Hepatocyte (in vitro differentiated cells): ENCODE measurements at regions not wholly inside any gene's neighbourhood (a gene's known extent, or its start where the extent isn't known, plus 50 kb on each side); places are given as distances from the start of the nearest gene placed in this dataset.
A peak's percentile ranks its signal among the peaks of the same experiment; 100 is the strongest.

ENCODE experiments used
- DNase-seq: peaks from one replicate; pipeline ENCODE4 v3.0.0-alpha.2; 2016; ENCODE audit warnings: low spot score
- H2AFZ ChIP-seq: fragments of 200-600 bp; sonication (generic); 2 replicates; pipeline ENCODE4 v1.6.0; 2016; ENCODE audit warnings: antibody characterized with exemption, mild to moderate bottlenecking
- H3K27ac ChIP-seq: fragments of 200-600 bp; sonication (generic); 2 replicates; pipeline ENCODE4 v1.5.1; 2016; ENCODE audit warnings: mild to moderate bottlenecking
- H3K27me3 ChIP-seq: fragments of 200-600 bp; sonication (generic); 2 replicates; pipeline ENCODE4 v1.6.1; 2016
- H3K36me3 ChIP-seq: fragments of 200-600 bp; sonication (generic); replicated peaks from 2 replicates; pipeline ENCODE4 v1.5.1; 2016; ENCODE audit warnings: low read depth; ENCODE audit not compliant: insufficient read depth
- H3K4me1 ChIP-seq: fragments of 200-600 bp; sonication (generic); 2 replicates; pipeline ENCODE4 v1.5.1; 2016; ENCODE audit warnings: mild to moderate bottlenecking, moderate library complexity; ENCODE audit not compliant: insufficient read depth
- H3K4me2 ChIP-seq: fragments of 200-600 bp; sonication (generic); 2 replicates; pipeline ENCODE4 v1.6.0; 2016
- H3K4me3 ChIP-seq: fragments of 200-600 bp; sonication (generic); 2 replicates; pipeline ENCODE4 v1.5.1; 2016; ENCODE audit warnings: mild to moderate bottlenecking
- H3K79me2 ChIP-seq: fragments of 200-600 bp; sonication (generic); 2 replicates; pipeline ENCODE4 v1.6.0; 2017; ENCODE audit warnings: mild to moderate bottlenecking
- H3K9me2 ChIP-seq: fragments of 200-600 bp; sonication (generic); replicated peaks from 2 replicates; pipeline ENCODE4 v1.6.0; 2017; ENCODE audit warnings: mild to moderate bottlenecking; ENCODE audit not compliant: insufficient read depth
- H3K9me3 ChIP-seq: fragments of 200-600 bp; sonication (generic); 2 replicates; pipeline ENCODE4 v1.5.1; 2016; ENCODE audit warnings: low read depth, mild to moderate bottlenecking
- H4K20me1 ChIP-seq: fragments of 200-600 bp; sonication (generic); 2 replicates; pipeline ENCODE4 v1.6.0; 2016; ENCODE audit warnings: mild to moderate bottlenecking; ENCODE audit not compliant: insufficient read depth, poor library complexity, severe bottlenecking
- EZH2 ChIP-seq: fragments of 200-600 bp; sonication (generic); IDR thresholded peaks from 2 replicates; pipeline ENCODE4 v1.6.1; 2016; ENCODE audit warnings: antibody characterized with exemption, mild to moderate bottlenecking, borderline replicate concordance
- EZH2phosphoT487 ChIP-seq: fragments of 200-600 bp; sonication (generic); IDR thresholded peaks from one replicate; pipeline ENCODE4 v1.6.1; 2018; ENCODE audit warnings: antibody characterized with exemption, mild to moderate bottlenecking, low read depth, moderate library complexity; ENCODE audit not compliant: unreplicated experiment, severe bottlenecking
- WGBS: methylation state at CpG from one replicate; pipeline ENCODE4 v1.1.6; 2016; ENCODE audit warnings: low lambda C conversion rate; ENCODE audit errors: missing lambda C conversion rate; 5-methylcytosine and 5-hydroxymethylcytosine counted together
- TF ChIP-seq, protein P1 (sequence below): fragments of 200-600 bp; sonication (generic); IDR thresholded peaks from 2 replicates; pipeline ENCODE4 v1.5.1; 2016; ENCODE audit warnings: antibody characterized with exemption, mild to moderate bottlenecking; ENCODE audit not compliant: poor library complexity

DNA sequence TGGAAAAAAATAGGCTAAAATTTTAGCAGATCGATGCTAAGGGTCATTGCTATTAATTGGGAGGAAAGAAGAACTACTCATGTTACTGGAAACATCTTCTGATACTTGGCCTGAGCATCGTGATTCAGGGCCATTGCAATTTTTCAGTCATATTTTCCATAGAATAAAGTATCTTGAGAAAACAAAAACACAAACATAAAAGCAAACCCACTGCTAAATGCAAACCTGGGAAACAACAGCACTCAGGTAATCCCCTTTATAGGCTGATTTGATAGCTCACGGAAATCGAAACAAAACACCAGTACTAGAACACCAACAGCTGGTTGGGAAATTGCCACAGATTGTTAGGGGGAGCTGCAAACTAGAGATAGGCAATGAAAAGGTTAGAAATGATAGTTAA is 172.9 kb upstream of the ESRRG start:
- TF ChIP-seq, protein P1, sequence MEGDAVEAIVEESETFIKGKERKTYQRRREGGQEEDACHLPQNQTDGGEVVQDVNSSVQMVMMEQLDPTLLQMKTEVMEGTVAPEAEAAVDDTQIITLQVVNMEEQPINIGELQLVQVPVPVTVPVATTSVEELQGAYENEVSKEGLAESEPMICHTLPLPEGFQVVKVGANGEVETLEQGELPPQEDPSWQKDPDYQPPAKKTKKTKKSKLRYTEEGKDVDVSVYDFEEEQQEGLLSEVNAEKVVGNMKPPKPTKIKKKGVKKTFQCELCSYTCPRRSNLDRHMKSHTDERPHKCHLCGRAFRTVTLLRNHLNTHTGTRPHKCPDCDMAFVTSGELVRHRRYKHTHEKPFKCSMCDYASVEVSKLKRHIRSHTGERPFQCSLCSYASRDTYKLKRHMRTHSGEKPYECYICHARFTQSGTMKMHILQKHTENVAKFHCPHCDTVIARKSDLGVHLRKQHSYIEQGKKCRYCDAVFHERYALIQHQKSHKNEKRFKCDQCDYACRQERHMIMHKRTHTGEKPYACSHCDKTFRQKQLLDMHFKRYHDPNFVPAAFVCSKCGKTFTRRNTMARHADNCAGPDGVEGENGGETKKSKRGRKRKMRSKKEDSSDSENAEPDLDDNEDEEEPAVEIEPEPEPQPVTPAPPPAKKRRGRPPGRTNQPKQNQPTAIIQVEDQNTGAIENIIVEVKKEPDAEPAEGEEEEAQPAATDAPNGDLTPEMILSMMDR: no peak
- TF ChIP-seq EZH2 (no peak), EZH2phosphoT487 (no peak)
- Histone ChIP-seq H2AFZ (no peak overlapping the region), H4K20me1 (no peaks in the 10 kb centered on the region), H3K36me3 (no peaks in the 10 kb centered on the region), H3K4me3 (no peak overlapping the region), H3K27ac (no peak overlapping the region), H3K4me1 (no peaks in the 10 kb centered on the region), H3K4me2 (no peak overlapping the region), H3K9me3 (no peaks in the 10 kb centered on the region), H3K9me2 (no peaks in the 10 kb centered on the region), H3K27me3 (no peaks in the 10 kb centered on the region), H3K79me2 (no peaks in the 10 kb centered on the region)
- no peak for DNase-seq
- WGBS: 81% methylated on average over 4 of the region's 4 CpGs

DNA sequence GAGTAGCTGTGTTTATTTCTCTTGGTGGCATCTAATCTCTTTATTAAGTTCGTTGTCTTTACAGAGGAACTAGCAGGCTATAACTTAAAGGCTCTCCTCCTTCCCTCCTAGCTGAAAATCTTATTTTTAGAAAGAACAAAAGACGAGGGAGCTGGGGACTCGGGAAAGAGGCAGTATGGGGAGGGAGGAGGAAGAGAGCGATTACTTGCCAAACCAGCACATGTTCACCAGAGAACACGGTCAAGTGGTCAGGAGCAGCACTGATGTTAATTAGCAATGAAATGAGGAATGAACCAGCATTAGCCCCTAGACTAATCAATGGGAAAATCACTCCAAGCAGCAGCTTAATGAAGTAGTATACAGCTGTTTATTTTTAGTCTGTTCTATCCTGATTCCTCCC is 171.3 kb upstream of the ESRRG start:
- H4K20me1 ChIP-seq: no peaks in the 10 kb centered on the region
- 46% methylated on average over 5 of the region's 5 CpGs for WGBS
- no peak for TF ChIP-seq EZH2phosphoT487
- TF ChIP-seq, protein P1: no peak

DNA sequence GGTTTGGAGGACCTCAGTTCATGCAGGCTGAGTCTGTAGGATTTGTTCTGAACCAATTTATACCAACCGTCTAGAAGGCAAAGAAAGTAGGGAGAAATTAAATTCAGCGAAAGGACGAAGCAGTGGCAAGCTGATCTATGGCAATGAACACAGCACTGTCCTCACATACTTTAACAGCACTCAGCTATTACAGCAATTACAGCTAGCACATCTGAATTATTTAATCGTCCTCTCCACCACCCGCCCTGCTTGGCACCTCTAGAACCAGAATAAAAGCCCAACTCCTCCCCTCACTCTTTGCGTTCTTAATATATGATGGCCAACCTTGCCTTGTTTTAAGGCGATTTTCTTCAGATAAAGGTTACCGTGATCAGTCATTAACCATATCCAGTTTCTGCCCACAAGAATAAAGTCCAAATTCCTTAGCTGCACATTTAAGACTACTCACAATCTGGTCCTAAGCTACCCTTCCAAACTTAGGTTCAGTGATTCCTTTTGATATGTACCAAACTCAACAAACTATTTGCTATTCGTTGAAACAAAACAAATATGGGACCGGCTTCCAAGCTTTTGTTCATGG is 169.4 kb upstream of the ESRRG start:
- Histone ChIP-seq H3K9me2 (no peaks in the 10 kb centered on the region), H4K20me1 (no peaks in the 10 kb centered on the region), H3K79me2 (no peaks in the 10 kb centered on the region), H3K27ac (no peak overlapping the region), H3K4me2 (peak overlapping the region; percentile 43), H3K9me3 (no peaks in the 10 kb centered on the region), H3K27me3 (no peaks in the 10 kb centered on the region), H3K4me1 (no peaks in the 10 kb centered on the region), H2AFZ (peak overlapping the region; percentile 5), H3K36me3 (no peaks in the 10 kb centered on the region), H3K4me3 (no peak overlapping the region)
- DNase-seq: no peak
- TF ChIP-seq, protein P1: no peak
- TF ChIP-seq EZH2 (no peak), EZH2phosphoT487 (no peak)
- WGBS: 79% methylated on average over 10 of the region's 10 CpGs

More for the DNA sequence above, 171.3 kb upstream of the ESRRG start:
- Histone ChIP-seq H3K27ac (no peak overlapping the region), H3K4me3 (no peak overlapping the region), H3K9me2 (no peaks in the 10 kb centered on the region), H3K36me3 (no peaks in the 10 kb centered on the region), H3K27me3 (no peaks in the 10 kb centered on the region), H3K4me2 (no peak overlapping the region), H3K9me3 (no peaks in the 10 kb centered on the region), H3K79me2 (no peaks in the 10 kb centered on the region), H3K4me1 (no peaks in the 10 kb centered on the region), H2AFZ (no peak overlapping the region)
- DNase-seq: no peak

DNA sequence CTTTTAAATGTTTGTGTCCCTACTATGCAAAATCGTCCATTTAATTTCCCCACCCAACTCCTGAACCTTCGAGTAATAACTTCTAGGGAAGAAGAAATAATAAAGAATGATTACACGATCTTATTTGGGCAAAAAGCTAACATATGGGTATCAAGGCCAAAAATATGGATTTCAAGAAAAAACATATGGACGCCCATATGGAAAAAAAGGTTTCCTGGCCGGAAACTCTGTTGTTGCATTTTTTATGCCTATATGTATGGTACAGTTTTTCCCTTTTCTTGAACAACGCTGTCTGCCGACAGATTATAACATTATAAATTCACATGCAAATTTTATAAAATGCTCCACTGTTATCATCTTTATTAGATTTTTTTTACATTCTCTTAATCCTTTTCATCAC is 167.6 kb upstream of the ESRRG start:
- no peaks in the 10 kb centered on the region for H4K20me1 ChIP-seq
- no peaks in the 10 kb centered on the region for H3K79me2 ChIP-seq
- no peaks in the 10 kb centered on the region for H3K9me2 ChIP-seq
- no peak overlapping the region for H3K4me3 ChIP-seq
- H3K27me3 ChIP-seq: no peaks in the 10 kb centered on the region
- no peaks in the 10 kb centered on the region for H3K9me3 ChIP-seq
- no peaks in the 10 kb centered on the region for H3K4me1 ChIP-seq
- DNase-seq: no peak
- H3K4me2 ChIP-seq: no peak overlapping the region
- 93% methylated on average over 7 of the region's 7 CpGs for WGBS
- no peak overlapping the region for H3K27ac ChIP-seq
- no peak for TF ChIP-seq EZH2
- TF ChIP-seq, protein P1: no peak
- TF ChIP-seq EZH2phosphoT487: no peak
- no peak overlapping the region for H2AFZ ChIP-seq
- no peaks in the 10 kb centered on the region for H3K36me3 ChIP-seq
